GM21825 (cell line): ENCODE measurements at regions not wholly inside any gene's neighbourhood (a gene's known extent, or its start where the extent isn't known, plus 50 kb on each side); places are given as distances from the start of the nearest gene placed in this dataset.

Experiments used
- ATAC-seq: cut with Tn5 transposase; IDR thresholded peaks from one replicate; pipeline ENCODE4 v1.9.1; 2021; ENCODE audit warnings: mild to moderate bottlenecking, moderate library complexity; ENCODE audit not compliant: unreplicated experiment

DNA sequence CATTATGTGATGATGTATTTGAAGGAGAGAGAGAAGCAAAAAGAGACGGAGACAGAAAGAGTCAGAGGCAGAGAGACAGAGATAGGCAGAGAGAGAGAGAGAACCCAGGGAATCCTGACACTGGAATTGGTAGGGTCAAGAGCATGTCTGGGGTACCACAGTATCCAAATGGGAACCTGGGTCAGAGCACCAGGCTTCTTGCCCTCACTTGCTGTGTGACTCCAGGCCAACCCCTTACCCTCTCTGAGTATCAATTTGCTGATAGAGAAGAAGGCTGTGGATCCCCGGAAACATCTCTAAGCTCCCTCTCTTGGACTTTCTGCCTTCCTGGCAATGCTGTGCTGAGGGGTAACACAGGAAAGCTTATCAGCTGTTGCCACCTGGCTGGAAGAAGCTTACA lies 385.3 kb upstream of the SULF2 start:
- ATAC-seq: no peak

- ATAC-seq: no peak
Measured at GRCh38 chr20:48169650-48170225, 384.5 kb upstream of the SULF2 start.

DNA sequence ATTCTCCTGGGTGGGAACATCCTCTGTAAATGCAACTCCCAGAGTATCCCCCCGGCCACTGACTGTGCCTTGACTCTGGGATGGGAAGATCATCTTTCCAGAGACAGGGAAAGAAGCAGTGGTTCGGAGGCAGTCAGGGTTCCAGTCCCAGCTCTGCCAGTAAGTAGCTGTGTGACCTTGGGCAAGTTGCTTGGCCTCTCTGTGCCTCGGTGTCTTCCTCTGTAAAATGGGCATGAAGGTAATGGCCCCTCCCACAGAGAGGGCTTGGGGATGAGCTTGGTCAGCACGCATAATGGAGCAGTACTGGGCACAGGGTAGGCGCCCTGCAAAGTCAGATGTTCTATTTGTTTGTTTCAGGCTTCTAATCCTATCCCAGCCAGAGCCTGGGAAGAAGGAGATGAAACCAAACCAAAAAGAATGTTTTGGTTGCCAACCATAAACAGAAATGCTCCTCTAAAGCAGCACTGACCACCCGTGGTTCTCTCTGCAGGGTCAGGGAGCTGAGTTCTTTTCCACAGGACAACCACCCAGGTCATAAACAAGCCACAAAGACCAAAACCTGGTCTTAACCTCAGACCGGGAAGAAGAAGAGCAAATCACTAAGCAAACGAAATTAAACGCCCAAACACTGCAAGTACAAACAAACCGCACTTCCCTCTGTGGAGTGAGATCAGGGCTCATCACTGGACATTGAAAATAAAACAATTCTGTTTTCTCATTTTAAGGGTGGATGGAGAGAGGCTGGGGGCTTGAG lies 381.0 kb upstream of the SULF2 start:
- ATAC-seq: no peak

DNA sequence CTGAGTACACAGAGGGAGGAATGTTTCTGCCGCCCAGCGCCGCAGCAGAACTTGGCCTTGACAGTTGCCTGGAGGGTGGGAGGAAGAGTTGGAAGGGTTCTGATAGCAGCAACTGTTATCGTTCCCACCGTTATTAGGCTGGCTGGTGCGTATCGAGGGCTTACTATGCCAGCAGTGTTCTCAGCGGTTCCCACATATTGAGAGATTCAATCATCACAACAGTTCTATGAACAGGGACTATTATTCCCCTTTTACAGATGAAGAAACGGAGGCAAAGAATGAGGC lies 380.1 kb upstream of the SULF2 start:
- ATAC-seq: no peak

DNA sequence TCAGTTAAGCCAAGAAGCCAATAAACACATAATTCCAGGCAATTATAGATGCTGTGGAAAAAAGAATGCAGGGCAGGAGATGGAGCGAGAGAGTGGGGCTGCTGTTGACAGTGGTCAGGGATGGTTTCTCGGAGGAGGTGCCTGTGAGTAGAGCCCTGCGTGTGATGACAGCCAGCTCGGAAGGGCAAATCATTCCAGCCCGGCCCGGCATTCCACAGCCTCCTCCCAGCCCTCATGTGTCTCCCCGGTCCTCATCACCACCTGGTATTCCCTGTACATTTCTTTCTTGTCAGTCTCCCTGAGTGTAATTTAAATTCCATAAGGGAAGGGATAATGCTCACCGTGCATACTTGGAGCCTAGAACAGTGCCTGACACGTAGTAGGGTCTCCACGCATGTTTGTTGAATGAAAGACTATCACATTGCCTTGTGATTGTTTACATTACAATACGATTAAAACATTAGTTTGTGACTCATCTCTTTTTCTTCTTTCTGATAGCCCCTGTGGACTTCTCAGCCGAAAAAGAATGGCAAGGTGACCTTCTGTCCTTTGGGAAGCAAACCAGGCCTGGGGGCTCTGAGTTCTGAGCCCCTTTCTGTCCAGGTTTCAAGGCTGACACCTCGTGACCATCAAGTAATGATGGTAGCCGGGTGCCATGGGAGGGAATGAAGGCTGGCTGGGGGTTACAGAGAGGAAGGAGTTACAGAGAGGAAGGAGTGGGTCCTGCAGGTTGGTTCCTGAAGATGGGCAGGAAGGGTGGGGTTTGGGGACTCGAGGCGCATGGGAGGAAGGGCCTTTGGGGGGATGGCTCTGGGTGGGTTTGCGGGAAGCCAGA lies 379.5 kb upstream of the SULF2 start:
- no peak for ATAC-seq

DNA sequence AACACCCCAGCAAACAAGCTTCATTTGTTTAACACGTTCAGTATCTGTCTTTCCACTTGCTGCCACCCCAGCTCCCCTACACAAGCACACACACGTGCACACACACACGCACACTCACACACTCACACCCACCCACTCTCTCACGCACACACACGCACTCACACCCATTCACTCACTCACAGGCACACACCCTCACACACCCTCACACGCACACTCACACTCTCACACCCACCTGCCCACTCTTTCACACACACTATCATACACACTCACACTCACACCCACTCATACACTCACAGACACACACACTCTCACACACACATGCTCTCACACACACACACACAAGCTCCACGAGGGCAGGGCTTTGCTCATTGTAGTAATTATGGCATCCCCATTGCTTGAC lies 378.8 kb upstream of the SULF2 start:
- no peak for ATAC-seq

- no peak for ATAC-seq
Measured at GRCh38 chr20:48163505-48163904, 378.2 kb upstream of the SULF2 start.

GRCh38 chr20:48162621-48163020 lies 377.3 kb upstream of the SULF2 start:
- ATAC-seq: no peak

- no peak for ATAC-seq
Measured at GRCh38 chr20:48159145-48160008, 374.1 kb upstream of the SULF2 start.

- no peak for ATAC-seq
Measured at GRCh38 chr20:48158014-48158413, 372.7 kb upstream of the SULF2 start.

DNA sequence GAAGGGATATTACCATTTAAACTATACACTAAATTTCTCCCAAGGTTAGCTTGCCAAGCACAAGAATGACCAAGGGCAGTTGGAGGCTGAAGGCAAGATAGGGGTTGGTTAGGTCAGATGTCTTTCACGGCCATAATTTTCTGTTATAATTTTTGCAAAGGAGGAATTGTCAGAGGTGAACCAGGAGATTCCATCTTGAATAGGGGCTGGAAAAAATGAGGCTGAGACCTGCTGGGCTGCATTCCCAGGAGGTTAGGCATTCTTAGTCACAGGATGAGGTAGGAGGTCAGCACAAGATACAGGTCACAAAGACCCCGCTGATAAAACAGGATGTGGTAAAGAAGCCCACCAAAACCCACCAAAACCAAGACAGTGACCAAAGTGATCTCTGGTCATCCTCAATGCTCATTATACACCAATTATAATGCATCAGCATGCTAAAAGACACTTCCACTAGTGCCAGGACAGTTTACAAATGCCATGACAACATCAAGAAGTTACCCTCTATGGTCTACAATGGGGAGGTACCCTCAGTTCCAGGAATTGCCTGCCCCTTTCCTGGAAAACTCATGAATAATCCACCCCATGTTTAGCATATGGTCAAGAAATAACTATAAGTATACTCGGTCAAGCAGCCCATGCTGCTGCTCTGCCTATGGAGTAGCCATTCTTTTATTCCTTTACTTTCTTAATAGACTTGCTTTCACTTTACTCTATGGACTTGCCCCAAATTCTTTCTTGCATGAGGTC lies 371.8 kb upstream of the SULF2 start:
- ATAC-seq: no peak

GRCh38 chr20:48156521-48156920 lies 371.2 kb upstream of the SULF2 start:
- no peak for ATAC-seq

DNA sequence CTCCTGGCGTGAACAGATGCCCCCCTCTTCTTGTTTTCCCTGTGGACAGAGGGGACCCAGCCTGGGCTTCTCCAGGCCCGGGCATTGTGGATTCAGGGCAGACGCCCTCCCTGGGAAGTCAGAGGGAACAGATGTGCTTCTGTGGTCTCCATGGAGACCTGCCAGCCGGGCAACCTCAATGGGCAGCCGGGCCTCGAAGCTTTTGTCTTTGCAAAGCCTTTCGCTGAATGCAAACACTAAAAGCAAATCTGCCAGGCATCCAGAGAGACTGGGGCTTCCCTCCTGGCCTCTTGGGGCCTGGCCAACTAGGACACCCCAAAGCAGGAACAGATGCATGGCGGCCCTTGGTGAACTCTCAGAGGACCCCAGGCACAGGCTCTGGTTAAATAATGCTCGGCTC lies 370.0 kb upstream of the SULF2 start:
- no peak for ATAC-seq

DNA sequence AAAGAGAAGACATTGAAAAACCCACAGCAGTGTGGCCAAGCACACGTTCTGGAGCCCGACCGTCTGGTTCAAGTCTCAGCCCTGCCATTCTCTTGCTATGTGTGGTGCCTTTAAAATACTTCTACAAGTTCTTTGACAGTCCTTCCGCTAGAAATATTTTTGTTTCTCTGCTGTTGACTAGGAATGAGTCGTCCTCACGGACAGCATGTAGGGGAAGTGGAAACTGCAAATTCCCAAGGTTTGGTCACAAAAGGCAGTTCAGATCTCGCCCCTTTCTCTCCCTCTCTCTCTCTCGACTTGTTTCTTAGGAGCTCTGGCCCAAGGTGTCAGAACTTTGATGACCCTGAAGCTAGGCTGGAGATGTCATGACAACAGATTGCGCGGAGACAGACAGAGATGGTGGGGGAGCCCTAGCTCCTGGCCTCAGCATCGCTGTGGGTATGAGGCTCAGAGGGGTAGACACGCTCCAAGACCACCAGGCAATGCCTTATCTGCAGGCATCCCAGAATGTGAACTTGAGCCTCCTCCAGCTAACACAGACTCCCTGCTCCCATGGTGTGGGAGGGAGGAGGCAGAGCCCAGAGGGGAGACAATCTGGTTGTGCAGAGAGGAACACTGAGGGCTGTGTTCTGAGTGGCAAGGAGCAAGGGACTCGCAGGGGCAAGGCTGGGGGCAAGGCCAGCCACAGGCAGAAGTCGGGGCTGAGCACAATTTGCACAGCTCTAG lies 368.9 kb upstream of the SULF2 start:
- ATAC-seq: no peak

- ATAC-seq: no peak
Measured at GRCh38 chr20:48153523-48153922, 368.2 kb upstream of the SULF2 start.

DNA sequence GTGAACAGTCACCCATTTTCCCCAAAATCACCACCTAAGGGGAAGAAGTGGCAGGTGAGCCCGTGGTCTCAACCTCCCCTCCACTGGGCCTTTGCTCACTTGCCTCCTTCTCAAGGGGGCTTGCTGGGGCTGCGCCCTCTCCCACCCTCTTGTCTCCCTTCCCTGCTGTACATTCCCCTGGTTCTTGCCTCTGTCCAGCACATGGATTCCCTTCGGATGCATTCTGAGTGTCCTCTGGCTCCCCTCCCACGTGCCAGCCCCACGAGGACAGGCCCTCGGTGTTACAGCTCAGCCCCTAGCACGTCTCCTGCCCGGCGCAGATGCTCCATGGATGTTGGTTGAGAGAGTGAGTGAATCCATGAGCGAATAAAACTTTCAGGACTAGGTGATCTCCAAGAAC lies 367.8 kb upstream of the SULF2 start:
- ATAC-seq: no peak

- ATAC-seq: no peak
Measured at GRCh38 chr20:48150568-48150967, 365.3 kb upstream of the SULF2 start.

DNA sequence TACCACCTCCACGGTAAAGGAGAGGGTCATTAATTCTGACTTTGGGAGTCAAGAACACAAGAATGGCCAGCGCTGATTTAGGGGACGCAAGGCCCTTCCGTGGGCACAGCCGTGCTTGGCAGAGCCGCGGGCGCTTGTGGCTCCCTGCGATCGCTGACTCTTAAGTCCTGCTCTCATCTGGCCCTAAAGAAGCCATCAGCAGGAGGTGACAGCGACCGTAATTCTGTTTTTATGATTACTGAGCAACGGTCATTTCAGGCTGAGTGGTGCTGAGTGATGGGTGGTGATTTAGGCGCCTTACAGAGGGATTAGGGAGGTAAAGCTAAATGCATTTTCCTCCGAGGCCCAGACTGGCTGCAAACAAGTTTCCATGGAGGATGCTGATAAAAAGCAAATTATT lies 364.6 kb upstream of the SULF2 start:
- ATAC-seq: no peak

DNA sequence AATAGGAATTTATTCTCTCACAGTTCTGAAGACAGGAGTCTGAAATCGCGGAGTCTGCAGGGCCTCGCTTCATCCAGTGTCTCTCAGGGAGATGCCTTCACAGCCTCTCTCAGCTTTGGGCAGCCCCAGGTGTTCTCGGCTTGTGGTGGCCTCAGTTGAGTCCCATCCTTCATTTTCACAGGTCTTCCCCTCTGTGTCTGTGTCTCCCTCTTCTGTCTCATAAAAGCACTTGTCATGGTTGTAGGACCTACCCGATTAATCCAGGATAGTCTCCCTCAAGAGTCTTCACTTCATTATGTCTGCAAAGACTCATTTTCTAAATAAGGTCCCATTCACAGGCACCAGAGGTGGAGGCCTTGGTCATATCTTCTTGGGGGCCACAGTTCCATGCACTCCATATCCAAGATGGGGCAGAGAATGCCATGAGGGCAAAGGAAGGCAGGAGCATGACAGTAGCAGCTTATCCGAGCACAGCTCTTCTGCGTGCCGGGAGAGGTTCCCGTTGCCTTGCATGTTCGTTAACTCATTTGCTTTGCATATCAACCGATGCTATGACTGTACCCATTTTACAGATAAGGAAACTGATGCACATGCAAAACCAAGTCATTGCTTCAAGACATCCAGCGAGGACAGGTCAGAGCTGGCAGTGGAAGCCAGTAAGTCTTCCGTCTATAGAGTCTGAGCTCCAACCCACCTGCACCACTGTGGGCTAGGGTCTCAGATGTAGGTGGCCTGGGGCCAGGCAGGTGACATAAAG lies 363.8 kb upstream of the SULF2 start:
- no peak for ATAC-seq
